ENCODE measurements at regions not wholly inside any gene's neighbourhood (a gene's known extent, or its start where the extent isn't known, plus 50 kb on each side); places are given as distances from the start of the nearest gene placed in this dataset.

GRCh38 chr6:141158740-141159139 lies 974.0 kb upstream of the GJE1 start:
- DNase-seq = no peak
- no peaks in the 10 kb centered on the region for H3K4me1 Mint-ChIP-seq
- H3K36me3 Mint-ChIP-seq (ENCODE audit: low read depth) = peaks cover 3% of the 10 kb centered on the region
- H3K27ac Mint-ChIP-seq = no peak overlapping the region
- no peak overlapping the region for H3K4me3 Mint-ChIP-seq
- H3K27me3 ChIP-seq (ENCODE audit: control insufficient read depth, insufficient read depth, low read length, poor library complexity, severe bottlenecking) = no peaks in the 10 kb centered on the region
- peaks cover 3% of the 10 kb centered on the region for H3K4me1 ChIP-seq (ENCODE audit: control insufficient read depth, insufficient read depth, low read length)
- H3K9me3 Mint-ChIP-seq = peaks cover 21% of the 10 kb centered on the region
- H3K27ac ChIP-seq (ENCODE audit: low read depth, low read length) = no peak overlapping the region
- H3K9me3 ChIP-seq (ENCODE audit: control insufficient read depth, low read length) = peaks cover 6% of the 10 kb centered on the region
- WGBS, 2 experiments (ENCODE audit: insufficient coverage in 1 of 2, insufficient read length in 1 of 2) = 86 to 89% methylated on average over 1 of the region's 1 CpG
- no peak overlapping the region for H3K9ac ChIP-seq (ENCODE audit: extremely low read depth, low read length, poor library complexity, severe bottlenecking)
- no peak overlapping the region for H3K4me3 ChIP-seq (ENCODE audit: low read length)
- no peaks in the 10 kb centered on the region for H3K27me3 Mint-ChIP-seq (ENCODE audit: insufficient read depth)
- H3K36me3 ChIP-seq (ENCODE audit: control insufficient read depth, insufficient read depth, low read length) = no peaks in the 10 kb centered on the region
- no peak for TF ChIP-seq CTCF (conservative IDR thresholded peaks at IDR 0.05)

GRCh38 chr6:141153563-141153962 lies 979.2 kb upstream of the GJE1 start:
- no peaks in the 10 kb centered on the region for H3K27me3 ChIP-seq (ENCODE audit: control insufficient read depth, insufficient read depth, low read length, poor library complexity, severe bottlenecking)
- no peaks in the 10 kb centered on the region for H3K4me1 Mint-ChIP-seq
- no peak overlapping the region for H3K27ac ChIP-seq (ENCODE audit: low read depth, low read length)
- H3K4me3 Mint-ChIP-seq = no peak overlapping the region
- no peaks in the 10 kb centered on the region for H3K36me3 ChIP-seq (ENCODE audit: control insufficient read depth, insufficient read depth, low read length)
- DNase-seq = no peak
- peaks cover 4% of the 10 kb centered on the region for H3K9me3 ChIP-seq (ENCODE audit: control insufficient read depth, low read length)
- H3K36me3 Mint-ChIP-seq (ENCODE audit: low read depth) = peaks cover 6% of the 10 kb centered on the region
- H3K9ac ChIP-seq (ENCODE audit: extremely low read depth, low read length, poor library complexity, severe bottlenecking) = no peak overlapping the region
- WGBS, 2 experiments (ENCODE audit: insufficient coverage in 1 of 2, insufficient read length in 1 of 2) = no CpG with 5 or more reads among the region's 2 CpGs
- H3K9me3 Mint-ChIP-seq = peaks cover 32% of the 10 kb centered on the region
- TF ChIP-seq CTCF (conservative IDR thresholded peaks at IDR 0.05) = no peak
- H3K27me3 Mint-ChIP-seq (ENCODE audit: insufficient read depth) = no peaks in the 10 kb centered on the region
- no peak overlapping the region for H3K27ac Mint-ChIP-seq
- H3K4me3 ChIP-seq (ENCODE audit: low read length) = no peak overlapping the region
- H3K4me1 ChIP-seq (ENCODE audit: control insufficient read depth, insufficient read depth, low read length) = no peaks in the 10 kb centered on the region

- H3K27ac Mint-ChIP-seq = no peak overlapping the region
- Histone ChIP-seq H3K36me3 (ENCODE audit: control insufficient read depth, insufficient read depth, low read length) (no peaks in the 10 kb centered on the region), H3K27me3 (ENCODE audit: control insufficient read depth, insufficient read depth, low read length, poor library complexity, severe bottlenecking) (no peaks in the 10 kb centered on the region), H3K27ac (ENCODE audit: low read depth, low read length) (no peak overlapping the region), H3K4me1 (ENCODE audit: control insufficient read depth, insufficient read depth, low read length) (no peaks in the 10 kb centered on the region), H3K9me3 (ENCODE audit: control insufficient read depth, low read length) (peaks cover 4% of the 10 kb centered on the region), H3K9ac (ENCODE audit: extremely low read depth, low read length, poor library complexity, severe bottlenecking) (no peak overlapping the region), H3K4me3 (ENCODE audit: low read length) (no peak overlapping the region)
- no peak for DNase-seq
- 64 to 100% methylated on average over 1 of the region's 1 CpG for WGBS, 2 experiments (ENCODE audit: insufficient coverage in 1 of 2, insufficient read length in 1 of 2)
- H3K4me1 Mint-ChIP-seq = no peaks in the 10 kb centered on the region
- H3K27me3 Mint-ChIP-seq (ENCODE audit: insufficient read depth) = no peaks in the 10 kb centered on the region
- no peak overlapping the region for H3K4me3 Mint-ChIP-seq
- no peak for TF ChIP-seq CTCF (conservative IDR thresholded peaks at IDR 0.05)
- H3K9me3 Mint-ChIP-seq = peaks cover 38% of the 10 kb centered on the region
- H3K36me3 Mint-ChIP-seq (ENCODE audit: low read depth) = peaks cover 6% of the 10 kb centered on the region
Observed at GRCh38 chr6:141152951-141153350, 979.8 kb upstream of the GJE1 start.

All from endodermal cell (in vitro differentiated cells).